Fibroblast of skin of back (primary cell): ENCODE measurements at regions not wholly inside any gene's neighbourhood (a gene's known extent, or its start where the extent isn't known, plus 50 kb on each side); places are given as distances from the start of the nearest gene placed in this dataset.
"Not testable (repeated sequence)": the region's sequence is repeated elsewhere in the genome, so short reads cannot be mapped to it uniquely, and the experiment has no call there.

Experiments
- DNase-seq: peaks from one replicate; pipeline ENCODE4 v3.0.0-alpha.2; 2013

DNA sequence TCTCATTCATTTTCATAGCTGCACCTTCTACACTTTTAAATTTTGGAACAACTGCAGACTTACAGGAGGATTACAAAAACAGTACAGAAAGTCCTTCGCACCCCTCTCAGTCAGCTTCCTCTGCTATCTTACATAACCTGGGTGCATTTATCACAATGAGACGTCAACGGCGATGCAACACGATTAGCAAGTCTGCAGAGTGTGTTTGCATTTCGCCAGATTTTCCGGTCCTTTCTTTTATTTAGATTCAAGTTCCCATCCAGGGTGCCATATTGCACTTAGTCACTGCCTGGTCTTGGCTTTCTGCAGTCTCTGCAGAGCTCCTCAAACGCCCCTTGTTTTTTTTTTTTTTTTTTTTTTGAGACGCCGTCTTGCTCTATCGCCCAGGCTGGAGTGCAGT, 85.9 kb downstream of the ASMT start:
- no peak for DNase-seq

DNA sequence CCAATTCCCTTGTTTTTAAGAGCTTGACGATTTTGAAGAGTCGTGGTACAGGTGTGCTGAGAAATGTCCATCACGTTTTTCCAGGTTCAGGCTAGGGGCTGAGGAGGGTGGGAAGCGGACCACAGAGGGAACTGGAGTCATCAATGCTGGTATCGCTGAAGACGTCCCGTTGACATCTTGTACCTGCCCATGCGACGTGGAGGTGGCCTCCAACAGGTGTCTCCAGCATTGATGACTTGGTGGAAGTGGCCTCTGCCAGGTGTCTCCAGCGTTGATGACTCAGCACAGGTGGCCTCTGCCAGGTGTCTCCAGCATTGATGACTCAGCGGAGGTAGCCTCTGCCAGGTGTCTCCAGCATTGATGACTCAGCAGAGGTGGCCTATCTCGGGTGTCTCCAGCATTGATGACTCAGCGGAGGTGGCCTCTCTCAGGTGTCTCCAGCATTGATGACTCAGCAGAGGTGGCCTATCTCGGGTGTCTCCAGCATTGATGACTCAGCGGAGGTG, 86.6 kb downstream of the ASMT start:
- not testable (repeated sequence) for DNase-seq

DNA sequence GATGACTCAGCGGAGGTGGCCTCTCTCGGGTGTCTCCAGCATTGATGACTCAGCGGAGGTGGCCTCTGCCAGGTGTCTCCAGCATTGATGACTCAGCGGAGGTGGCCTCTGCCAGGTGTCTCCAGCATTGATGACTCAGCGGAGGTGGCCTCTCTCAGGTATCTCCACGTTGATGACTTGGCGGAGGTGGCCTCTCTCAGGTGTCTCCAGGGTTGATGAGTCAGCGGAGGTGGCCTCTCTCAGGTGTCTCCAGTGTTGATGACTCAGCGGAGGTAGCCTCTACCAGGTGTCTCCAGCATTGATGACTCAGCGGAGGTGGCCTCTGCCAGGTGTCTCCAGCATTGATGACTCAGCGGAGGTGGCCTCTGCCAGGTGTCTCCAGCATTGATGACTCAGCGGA, 87.3 kb downstream of the ASMT start:
- not testable (repeated sequence) for DNase-seq

DNA sequence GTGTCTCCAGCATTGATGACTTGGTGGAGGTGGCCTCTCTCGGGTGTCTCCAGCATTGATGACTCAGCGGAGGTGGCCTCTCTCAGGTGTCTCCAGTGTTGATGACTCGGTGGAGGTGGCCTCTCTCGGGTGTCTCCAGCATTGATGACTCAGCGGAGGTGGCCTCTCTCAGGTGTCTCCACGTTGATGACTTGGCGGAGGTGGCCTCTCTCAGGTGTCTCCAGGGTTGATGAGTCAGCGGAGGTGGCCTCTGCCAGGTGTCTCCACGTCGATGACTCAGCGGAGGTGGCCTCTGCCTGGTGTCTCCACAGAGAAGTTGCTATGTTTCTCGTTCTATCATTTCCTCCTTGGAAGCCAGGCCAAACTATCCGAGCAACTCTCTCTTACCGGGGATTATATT, 87.7 kb downstream of the ASMT start:
- not testable (repeated sequence) for DNase-seq

DNA sequence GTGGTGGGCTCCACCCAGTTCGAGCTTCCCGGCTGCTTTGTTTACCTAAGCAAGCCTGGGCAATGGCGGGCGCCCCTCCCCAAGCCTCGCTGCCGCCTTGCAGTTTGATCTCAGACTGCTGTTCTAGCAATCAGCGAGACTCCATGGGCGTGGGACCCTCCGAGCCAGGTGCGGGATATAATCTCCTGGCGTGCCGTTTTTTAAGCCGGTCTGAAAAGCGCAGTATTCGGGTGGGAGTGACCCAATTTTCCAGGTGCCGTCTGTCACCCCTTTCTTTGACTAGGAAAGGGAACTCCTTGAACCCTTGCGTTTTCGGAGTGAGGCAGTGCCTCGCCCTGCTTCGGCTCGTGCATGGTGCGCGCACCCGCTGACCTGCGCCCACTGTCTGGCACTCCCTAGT, 94.4 kb downstream of the ASMT start:
- DNase-seq = not testable (repeated sequence)

DNA sequence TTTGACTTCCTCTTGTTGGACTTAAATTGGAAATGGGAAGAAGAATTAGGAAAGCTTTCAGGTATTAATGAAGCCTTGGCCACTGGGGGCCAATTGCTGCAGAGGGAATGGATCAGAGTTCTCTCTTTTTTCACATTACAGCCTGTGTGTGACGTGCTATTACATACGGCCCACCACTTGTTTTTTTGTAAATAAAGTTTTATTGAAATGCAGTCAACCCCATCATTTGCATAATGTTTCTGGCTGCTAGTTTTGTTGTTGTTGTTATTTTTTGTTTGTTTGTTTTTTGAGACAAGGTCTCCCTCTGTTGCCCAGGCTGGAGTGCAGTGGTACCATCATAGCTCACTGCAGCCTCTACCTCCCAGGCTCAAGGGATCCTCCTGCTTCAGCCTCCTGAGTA, 98.4 kb downstream of the ASMT start:
- DNase-seq = no peak

DNA sequence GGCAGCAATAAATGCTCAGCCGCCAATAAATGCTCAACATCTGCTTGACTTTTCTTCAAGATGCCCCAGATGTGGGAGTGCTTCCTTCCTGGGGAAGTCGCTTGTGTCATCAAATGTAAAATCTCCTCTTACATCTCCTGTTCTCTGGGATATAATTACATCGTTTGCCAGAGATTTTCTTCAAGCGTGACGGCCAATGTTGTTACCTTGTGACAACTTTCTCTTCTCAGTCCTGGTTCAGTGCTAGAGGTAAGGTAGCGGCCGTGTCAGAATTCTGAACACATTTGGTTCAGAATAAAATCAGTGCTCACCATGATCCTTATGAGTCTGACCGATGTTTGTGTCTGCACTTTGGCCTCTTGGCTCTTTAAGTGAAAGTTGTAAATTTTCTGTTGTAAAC, 102.5 kb downstream of the ASMT start:
- DNase-seq = no peak

DNA sequence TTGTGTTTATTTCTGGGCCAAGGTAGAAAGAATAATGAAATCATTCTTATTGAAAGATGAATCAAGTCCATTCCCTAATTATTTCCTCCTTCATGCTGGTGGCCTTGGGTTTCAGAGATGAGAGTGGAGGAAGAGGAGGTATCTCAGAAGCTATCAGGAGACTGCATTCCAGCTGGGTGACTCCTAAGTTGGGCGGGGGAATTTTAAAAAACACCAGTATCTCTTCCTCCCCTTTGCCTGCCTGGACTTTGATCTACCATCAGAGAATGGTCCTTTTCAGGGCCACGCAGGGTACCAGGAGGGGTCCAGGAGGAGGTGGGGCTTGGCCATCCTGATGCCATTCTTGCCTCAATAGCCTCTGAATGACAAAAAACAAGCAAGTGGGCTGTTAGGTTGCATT, 104.4 kb downstream of the ASMT start:
- no peak for DNase-seq

DNA sequence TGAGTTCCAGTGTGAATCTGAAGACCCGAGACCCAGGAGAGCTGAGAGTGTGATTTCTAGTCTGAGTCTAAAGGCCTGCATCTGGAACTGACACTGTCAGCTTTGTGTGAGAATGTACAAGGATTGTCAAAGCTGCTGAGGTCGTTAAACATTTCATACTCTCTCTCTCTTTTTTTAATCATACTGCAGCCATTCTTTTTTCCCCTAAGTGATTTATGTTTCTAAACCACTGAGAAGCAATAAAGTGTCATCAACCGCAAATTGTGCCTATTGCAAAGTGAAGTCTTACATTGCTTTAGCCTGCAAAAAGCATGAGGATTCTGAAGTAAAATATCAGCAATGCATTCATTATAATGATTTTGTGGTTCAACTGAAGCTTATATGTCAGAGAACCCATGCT, 106.0 kb downstream of the ASMT start:
- DNase-seq = no peak

DNA sequence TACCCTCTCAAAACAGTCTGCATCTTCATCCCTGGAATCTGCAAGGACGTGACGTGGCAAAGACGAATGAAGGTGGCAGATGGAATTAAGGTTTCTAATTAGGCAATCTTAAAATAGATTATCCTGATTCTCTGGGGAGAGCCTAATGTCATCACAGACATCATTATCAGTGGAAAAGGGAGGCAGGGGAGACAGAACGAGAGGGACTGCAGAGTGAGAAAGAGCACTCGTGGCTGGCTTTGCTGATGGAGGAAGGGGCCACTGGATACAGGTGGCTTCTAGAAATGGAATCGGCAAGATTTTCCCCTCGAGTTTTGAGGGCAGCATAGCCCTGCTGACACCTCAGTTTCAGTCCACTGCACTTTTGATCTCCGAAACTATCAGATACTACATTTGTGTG, 110.6 kb downstream of the ASMT start:
- DNase-seq = no peak

DNA sequence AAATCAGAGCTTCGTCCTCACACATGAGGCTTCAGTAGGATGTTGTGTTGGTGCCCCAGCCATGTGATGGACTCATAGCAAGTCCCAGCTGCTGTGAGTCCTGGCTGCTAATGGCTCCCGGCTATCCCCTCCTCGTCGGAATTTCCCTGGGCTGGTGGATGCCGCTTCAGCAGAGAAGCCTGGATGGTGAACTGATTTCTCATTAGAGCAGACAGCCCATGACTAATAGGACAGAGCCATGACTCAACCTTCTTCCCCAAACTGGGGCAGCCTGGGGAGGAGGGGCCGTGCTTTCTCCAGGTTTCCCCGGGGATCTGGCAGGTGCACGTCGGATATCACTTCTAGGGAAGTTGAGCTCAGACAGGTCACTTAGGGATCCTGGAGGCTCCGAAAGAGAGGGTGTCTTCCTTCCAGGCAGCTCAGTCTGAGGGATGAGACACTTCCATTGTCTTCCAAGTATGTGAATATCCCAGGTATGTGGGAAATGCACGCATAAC, 112.7 kb downstream of the ASMT start:
- DNase-seq = peak; percentile 47

DNA sequence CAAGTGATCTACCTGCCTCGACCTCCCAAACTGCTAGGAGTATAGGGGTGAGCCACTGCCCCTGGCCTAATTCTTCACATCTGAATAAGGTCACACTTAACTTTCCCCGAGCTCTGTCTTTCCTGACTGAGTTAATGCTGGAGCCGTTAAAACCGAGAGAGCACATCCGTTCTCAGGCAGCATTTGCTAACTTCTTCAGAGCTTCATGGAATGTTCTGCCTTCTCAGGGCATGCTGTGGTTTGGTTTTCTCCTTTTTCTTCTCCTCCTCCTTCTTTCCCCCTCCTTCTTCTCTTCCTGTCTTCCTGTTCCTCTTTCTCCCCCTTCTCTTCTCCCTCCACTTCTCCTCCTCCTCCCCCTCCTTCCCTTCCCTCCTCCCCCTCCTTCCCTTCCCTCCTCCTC, 119.9 kb downstream of the ASMT start:
- DNase-seq = no peak

DNA sequence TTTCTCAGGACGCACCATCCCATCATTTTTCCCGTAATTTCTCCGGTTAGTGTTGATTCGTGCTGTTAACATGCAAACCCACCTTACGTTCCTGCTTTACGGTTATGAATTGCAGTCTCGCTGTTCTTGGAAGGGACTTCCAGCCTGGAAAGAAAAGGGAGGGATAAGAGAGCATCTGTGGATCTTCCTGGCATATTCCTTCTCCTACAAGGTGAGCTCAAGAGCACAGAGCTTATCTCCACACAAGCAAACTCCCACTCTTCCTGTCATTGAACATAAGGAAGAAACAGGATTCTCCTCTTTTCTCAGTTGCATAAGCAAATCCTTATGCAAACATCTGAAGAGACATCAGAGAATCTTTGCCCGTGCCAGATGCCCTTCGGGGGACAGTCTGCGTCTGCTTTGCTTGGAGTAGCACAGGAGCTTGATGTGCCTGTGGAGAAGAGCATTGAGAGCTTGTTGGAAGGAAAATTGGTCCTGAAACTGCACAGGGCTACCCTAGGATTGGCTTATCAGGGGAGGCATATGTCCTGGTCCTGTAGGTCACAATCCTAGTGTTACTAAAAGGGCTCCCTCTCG, 127.0 kb downstream of the ASMT start:
- DNase-seq = no peak

DNA sequence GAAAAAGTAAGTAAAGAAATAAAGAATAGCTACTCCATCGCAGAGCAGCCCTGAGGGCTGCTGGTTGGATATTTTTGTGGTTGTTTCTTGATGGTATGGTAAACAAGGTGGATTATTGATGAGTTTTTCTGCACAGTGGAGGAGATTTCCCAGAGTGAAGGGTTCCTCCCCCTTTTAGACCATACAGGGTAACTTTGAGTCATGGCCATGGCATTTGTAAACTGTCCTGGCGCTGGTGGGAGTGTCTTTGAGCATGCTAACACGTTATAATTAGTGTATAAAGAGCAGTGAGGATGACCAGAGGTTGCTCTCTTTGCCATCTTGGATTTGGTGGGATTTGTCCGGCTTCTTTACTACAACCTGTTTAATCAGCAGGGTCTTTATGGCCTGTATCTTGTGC, 128.2 kb downstream of the ASMT start:
- no peak for DNase-seq

DNA sequence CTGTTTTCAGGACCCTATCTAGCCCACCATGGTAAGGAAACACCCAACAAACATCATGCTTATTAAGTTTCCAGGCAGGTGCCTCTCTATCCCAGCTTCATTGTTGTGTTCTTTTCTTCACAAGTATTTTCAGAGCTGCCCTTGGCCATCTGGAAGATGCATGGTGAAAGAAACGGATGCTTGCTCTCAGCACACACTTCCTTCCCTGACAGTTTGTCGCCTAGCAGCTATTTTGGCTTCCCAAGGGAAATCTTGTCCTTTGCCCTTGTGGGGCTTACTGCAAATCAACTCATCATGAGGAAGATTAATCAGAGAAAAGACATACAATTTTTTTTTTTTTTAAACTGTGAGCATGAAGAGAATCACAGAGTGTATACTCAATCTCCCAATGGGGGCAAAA, 128.8 kb downstream of the ASMT start:
- DNase-seq = no peak

DNA sequence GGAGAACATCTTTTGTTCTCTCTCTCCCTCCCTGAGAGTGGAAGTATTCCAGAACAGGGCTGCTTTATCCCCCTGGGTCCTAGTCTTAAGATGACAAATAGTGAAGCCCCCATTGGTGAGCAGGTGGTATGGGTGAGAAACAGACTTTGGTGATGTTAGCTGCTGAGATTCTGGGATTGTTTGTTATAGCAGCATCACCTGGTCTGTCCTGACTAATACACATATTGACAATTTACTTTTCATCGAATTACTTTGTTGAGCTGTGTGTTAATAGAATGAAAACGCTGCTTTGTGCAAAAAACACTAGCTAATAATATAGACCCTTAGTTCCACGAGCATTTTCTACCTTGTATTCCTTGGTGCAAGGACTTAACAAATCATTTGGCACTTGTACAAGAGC, 133.5 kb downstream of the ASMT start:
- DNase-seq = no peak

DNA sequence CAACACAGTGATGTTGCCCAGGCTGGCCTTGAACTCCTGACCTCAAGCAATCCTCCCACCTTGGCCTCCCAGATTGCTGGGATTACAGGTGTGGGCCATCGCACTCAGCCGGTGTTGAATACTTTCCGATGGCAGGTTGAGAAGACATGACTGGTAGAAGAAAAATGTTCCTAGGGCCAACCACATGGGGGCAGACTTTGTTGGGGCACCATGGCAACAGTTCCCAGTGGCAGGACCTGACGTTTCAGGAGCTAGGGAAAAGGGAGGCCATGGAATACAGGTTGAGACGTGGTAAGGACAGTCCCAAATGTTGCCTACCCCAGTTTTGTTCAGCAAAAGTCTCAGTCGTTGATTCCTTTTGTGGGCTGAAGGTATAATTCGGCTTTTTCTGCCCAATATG, 134.6 kb downstream of the ASMT start:
- DNase-seq = no peak

DNA sequence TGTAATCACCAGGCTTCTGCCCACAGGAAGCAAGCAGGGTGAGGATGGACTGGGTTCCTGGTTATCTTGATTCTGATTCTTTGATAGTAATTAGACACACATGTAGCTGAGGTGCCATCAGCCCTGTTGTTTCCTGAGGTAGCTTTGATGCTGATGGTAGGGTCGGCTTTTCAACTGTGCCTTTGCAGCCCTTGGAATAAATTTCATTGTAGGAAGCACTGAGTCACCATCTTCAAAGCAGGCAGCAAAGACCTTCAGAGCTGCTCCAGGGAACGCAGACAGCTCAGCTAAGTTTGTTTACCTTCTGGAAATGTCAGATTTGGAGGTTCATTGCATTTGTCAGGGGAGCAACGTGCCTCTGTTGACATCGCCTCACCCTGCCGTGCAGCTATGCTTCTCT, 135.4 kb downstream of the ASMT start:
- no peak for DNase-seq

DNA sequence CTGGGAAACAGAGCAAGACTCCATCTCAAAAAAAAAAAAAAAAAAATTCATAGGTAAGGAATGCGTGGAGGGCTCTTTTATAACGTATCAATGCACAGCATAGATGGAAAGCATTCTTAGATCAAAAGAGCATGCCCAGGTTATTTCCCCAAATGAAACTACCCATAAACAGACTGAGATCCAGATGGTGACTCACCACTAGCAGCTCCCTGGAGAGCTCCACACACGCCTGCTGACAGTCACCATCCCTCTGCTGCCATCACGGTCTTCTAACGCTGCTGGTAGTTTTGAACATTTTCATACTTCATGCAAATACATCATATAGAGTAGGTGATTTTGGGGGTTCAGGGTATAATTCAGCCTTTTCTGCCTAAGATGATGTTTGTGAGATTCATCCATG, 136.9 kb downstream of the ASMT start:
- DNase-seq = peak; percentile 16

DNA sequence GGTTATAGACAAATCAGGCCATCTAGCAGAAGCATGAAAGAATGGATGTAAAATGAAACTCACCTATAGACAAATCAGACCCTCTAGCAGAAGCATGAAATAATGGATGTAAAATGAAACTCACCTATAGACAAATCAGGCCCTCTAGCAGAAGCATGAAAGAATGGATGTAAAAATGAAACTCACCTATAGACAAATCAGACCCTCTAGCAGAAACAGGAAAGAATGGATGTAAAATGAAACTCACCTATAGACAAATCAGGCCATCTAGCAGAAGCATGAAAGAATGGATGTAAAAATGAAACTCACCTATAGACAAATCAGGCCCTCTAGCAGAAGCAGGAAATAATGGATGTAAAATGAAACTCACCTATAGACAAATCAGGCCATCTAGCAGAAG, 137.9 kb downstream of the ASMT start:
- DNase-seq = not testable (repeated sequence)

DNA sequence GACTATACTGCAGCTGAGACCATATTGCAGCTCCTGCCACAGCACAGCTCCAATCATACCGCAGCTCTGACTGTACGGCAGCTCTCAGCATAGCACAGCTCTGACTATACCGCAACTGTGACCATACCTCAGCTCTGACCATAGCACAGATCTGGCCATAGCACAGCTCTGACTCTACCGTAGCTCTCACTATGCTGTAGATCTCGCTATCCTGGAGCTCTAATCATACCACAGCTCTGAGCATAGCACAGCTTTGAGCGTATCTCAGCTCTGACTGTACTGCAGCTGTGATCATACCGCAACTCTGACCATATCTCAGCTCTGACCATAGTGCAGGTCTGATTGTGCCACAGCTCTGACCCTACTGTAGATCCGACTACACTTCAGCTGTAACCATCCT, 139.2 kb downstream of the ASMT start:
- peak; percentile 51 for DNase-seq

DNA sequence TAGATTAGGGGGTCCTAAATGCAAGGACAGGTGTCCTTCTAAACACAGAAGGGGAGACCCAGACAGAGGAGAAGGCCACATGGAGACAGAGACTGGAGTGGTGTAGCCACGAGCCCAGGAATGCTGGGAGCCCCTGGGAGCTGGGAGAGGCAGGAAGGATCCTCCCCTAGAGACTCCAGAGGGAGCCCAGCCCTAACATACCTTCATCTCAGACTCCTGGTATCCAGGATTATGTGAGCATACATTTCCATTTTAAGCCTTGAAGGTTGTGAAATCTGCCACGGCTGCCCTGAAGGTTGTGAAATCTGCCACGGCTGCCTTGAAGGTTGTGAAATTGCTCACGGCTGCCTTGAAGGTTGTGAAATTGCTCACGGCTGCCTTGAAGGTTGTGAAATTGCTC, 148.4 kb downstream of the ASMT start:
- no peak for DNase-seq

DNA sequence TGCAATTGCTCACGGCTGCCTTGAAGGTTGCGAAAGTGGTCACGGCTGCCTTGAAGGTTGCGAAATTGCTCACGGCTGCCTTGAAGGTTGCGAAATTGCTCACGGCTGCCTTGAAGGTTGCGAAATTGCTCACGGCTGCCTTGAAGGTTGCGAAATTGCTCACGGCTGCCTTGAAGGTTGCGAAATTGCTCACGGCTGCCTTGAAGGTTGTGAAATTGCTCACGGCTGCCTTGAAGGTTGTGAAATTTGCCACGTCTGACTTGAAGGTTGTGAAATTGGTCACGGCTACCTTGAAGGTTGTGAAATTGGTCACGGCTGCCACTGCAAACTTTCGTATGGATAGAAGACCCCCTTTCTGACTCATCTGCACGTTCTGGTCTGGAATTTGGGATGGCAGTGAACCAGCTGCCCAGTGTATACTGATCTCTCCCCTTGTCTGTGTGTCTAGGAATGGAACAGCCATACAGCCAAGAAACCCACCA, 150.1 kb downstream of the ASMT start:
- DNase-seq = not testable (repeated sequence)

DNA sequence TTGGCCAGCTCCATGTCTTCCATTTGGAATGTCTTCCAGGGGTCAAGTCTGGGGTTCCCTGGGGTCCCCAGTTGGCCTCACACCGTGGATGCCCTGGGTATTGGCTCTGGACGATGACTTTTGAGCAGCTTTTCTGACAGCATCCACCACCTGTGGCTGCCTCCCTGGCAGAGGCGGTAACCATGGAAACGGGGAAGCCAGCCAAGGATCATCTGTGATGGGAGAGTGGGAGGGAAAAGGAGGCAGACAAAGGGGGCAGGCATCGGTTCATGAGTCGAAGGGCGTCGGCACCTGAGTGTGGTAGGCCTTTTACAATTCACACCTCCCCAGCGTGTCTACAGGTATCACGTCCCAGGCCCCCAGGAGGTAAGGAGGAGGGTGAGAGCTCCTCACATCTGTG, 152.2 kb downstream of the ASMT start:
- DNase-seq = no peak

DNA sequence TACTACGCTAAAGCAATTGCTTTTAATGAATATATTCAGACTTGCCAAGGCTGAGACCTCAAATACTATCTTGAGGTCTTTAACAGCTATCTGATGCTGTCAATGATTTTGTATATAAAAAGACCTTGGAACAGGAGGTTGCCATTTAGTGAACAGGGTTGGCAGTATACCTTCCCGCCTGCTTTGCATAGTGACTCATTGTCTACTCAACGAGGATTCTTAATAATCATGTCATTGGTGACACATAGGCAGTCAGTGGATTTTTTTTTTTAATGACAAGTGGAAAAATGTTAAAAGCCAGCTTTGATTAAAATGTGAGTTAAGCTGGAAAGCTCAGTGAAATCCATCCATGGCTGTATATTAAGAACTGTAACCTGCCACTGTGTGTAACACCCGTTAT, 164.0 kb downstream of the ASMT start:
- no peak for DNase-seq
